OCI-LY7 (cell line): ENCODE measurements at regions not wholly inside any gene's neighbourhood (a gene's known extent, or its start where the extent isn't known, plus 50 kb on each side); places are given as distances from the start of the nearest gene placed in this dataset.

Experiments
- BruUV-seq: library from RNA; stranded (reverse); fragments of 400-500 nt; replicated peaks from 2 replicates; lab custom pipeline; 2021; lab: Mats Ljungman, UMichigan
- CTCF ChIA-PET: fragments of 300-600 bp; sonication (Branson Sonifier 250); formaldehyde crosslinking; loops from one replicate; lab custom pipeline; 2022; ENCODE audit warnings: antibody characterized with exemption; ENCODE audit not compliant: unreplicated experiment; lab: Charles Lee
- POLR2A ChIA-PET: fragments of 300-600 bp; sonication (Branson Sonifier 250); formaldehyde crosslinking; loops from one replicate; lab custom pipeline; 2022; ENCODE audit warnings: antibody characterized with exemption; lab: Charles Lee
- DNase-seq: peaks from one replicate; pipeline ENCODE4 v3.0.0-alpha.2; 2015; ENCODE audit warnings: low spot score
- H2AFZ ChIP-seq: fragments of 200-600 bp; sonication (generic), shearing (Covaris generic); 2 replicates; pipeline ENCODE4 v1.6.1; 2014; ENCODE audit warnings: mild to moderate bottlenecking, antibody characterized with exemption, low read length, moderate library complexity
- H3K27ac ChIP-seq: fragments of 200-600 bp; sonication (generic); 2 replicates; pipeline ENCODE4 v1.5.1; 2014; ENCODE audit warnings: mixed run types, low read depth, mild to moderate bottlenecking, moderate library complexity, low read length, inconsistent platforms; ENCODE audit not compliant: poor library complexity, severe bottlenecking
- H3K36me3 ChIP-seq: fragments of 200-600 bp; sonication (generic); 2 replicates; pipeline ENCODE4 v1.6.1; 2014; ENCODE audit warnings: mild to moderate bottlenecking, antibody characterized with exemption, low read length, moderate library complexity, mixed read lengths; ENCODE audit not compliant: insufficient read depth
- H3K4me1 ChIP-seq: fragments of 200-600 bp; sonication (generic); 2 replicates; pipeline ENCODE4 v1.5.1; 2014; ENCODE audit warnings: mild to moderate bottlenecking, low read length; ENCODE audit not compliant: insufficient read depth, poor library complexity, severe bottlenecking
- H3K4me2 ChIP-seq: fragments of 200-600 bp; sonication (generic); 2 replicates; pipeline ENCODE4 v1.6.1; 2014; ENCODE audit warnings: mild to moderate bottlenecking, low read length
- H3K4me3 ChIP-seq: fragments of 200-600 bp; sonication (generic); 2 replicates; pipeline ENCODE4 v1.5.1; 2014; ENCODE audit warnings: mild to moderate bottlenecking, low read depth, low read length; ENCODE audit not compliant: poor library complexity, severe bottlenecking
- H3K79me2 ChIP-seq: fragments of 200-600 bp; sonication (generic); 2 replicates; pipeline ENCODE4 v1.6.1; 2016; ENCODE audit warnings: low read depth, mild to moderate bottlenecking, low read length, moderate library complexity, mixed read lengths; ENCODE audit not compliant: insufficient read depth
- H3K9me2 ChIP-seq: fragments of 200-600 bp; sonication (generic); 2 replicates; pipeline ENCODE4 v1.6.1; 2016; ENCODE audit warnings: mild to moderate bottlenecking, low read length, mixed read lengths; ENCODE audit not compliant: insufficient read depth
- H3K9me3 ChIP-seq: fragments of 200-600 bp; sonication (generic); 2 replicates; pipeline ENCODE4 v1.6.1; 2014; ENCODE audit warnings: mild to moderate bottlenecking, mixed run types, low read length, mixed read lengths
- H4K20me1 ChIP-seq: fragments of 200-600 bp; sonication (generic); 2 replicates; pipeline ENCODE4 v1.6.1; 2014; ENCODE audit warnings: mild to moderate bottlenecking, antibody characterized with exemption, low read length, moderate library complexity, mixed read lengths; ENCODE audit not compliant: insufficient read depth
- EZH2phosphoT487 ChIP-seq: fragments of 200-600 bp; sonication (generic); IDR thresholded peaks from 2 replicates; pipeline ENCODE4 v1.6.1; 2018; ENCODE audit warnings: low read depth, borderline replicate concordance, mild to moderate bottlenecking, mixed run types, antibody characterized with exemption, low read length, moderate library complexity, mixed read lengths
- intact Hi-C: fragments of 100-400 bp; cut with micrococcal nuclease; formaldehyde crosslinking; loops from one replicate; pipeline ENCODE4 v1.10.0; 2022; ENCODE audit not compliant: unreplicated experiment
- TF ChIP-seq, protein P1 (sequence below): fragments of 200-600 bp; sonication (generic); conservative IDR thresholded peaks from 2 replicates; pipeline ENCODE4 v1.5.1; 2014; ENCODE audit warnings: mild to moderate bottlenecking, antibody characterized with exemption, low read length, moderate library complexity, mixed read lengths

DNA sequence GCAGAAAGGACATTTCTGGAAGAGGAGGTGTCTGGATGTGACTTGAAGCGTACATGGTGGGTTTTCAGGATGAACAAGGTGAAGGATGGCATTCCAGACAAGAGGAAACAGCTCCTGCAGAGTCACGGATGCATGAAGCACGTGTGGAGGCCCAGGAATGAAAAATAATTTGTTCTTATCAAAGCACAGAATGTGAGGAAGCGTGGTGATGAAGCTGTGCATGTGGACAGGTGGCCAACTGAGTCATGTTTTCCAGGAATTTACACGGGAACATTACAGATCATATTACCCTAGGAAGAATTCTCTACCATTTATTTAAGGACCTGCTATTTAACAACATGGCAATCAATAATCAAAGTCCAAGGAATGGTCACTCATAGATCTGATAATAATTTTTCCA is 413.2 kb upstream of the KLF6 start:
- Histone ChIP-seq H3K36me3 (no peaks in the 10 kb centered on the region), H3K79me2 (no peaks in the 10 kb centered on the region), H3K4me3 (no peak overlapping the region), H3K4me2 (no peak overlapping the region), H3K9me3 (no peaks in the 10 kb centered on the region), H2AFZ (no peak overlapping the region), H3K9me2 (no peaks in the 10 kb centered on the region), H3K4me1 (no peaks in the 10 kb centered on the region), H4K20me1 (no peaks in the 10 kb centered on the region), H3K27ac (no peak overlapping the region)
- ChIA-PET CTCF (no interaction called here), POLR2A (no interaction called here)
- BruUV-seq = no TSS peak
- DNase-seq = no peak
- intact Hi-C loops = no loop called here
- TF ChIP-seq, protein P1, sequence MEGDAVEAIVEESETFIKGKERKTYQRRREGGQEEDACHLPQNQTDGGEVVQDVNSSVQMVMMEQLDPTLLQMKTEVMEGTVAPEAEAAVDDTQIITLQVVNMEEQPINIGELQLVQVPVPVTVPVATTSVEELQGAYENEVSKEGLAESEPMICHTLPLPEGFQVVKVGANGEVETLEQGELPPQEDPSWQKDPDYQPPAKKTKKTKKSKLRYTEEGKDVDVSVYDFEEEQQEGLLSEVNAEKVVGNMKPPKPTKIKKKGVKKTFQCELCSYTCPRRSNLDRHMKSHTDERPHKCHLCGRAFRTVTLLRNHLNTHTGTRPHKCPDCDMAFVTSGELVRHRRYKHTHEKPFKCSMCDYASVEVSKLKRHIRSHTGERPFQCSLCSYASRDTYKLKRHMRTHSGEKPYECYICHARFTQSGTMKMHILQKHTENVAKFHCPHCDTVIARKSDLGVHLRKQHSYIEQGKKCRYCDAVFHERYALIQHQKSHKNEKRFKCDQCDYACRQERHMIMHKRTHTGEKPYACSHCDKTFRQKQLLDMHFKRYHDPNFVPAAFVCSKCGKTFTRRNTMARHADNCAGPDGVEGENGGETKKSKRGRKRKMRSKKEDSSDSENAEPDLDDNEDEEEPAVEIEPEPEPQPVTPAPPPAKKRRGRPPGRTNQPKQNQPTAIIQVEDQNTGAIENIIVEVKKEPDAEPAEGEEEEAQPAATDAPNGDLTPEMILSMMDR = no peak
- TF ChIP-seq EZH2phosphoT487 = no peak

GRCh38 chr10:4197676-4198075 is 412.7 kb upstream of the KLF6 start:
- ChIA-PET CTCF (no interaction called here), POLR2A (no interaction called here)
- Histone ChIP-seq H4K20me1 (no peaks in the 10 kb centered on the region), H3K4me2 (no peak overlapping the region), H3K9me2 (no peaks in the 10 kb centered on the region), H3K27ac (no peak overlapping the region), H3K4me1 (no peaks in the 10 kb centered on the region), H3K4me3 (no peak overlapping the region), H3K36me3 (no peaks in the 10 kb centered on the region), H2AFZ (no peak overlapping the region), H3K79me2 (no peaks in the 10 kb centered on the region), H3K9me3 (no peaks in the 10 kb centered on the region)
- intact Hi-C loops = no loop called here
- no TSS peak for BruUV-seq
- no peak for TF ChIP-seq EZH2phosphoT487
- TF ChIP-seq, protein P1 = no peak
- DNase-seq = no peak

DNA sequence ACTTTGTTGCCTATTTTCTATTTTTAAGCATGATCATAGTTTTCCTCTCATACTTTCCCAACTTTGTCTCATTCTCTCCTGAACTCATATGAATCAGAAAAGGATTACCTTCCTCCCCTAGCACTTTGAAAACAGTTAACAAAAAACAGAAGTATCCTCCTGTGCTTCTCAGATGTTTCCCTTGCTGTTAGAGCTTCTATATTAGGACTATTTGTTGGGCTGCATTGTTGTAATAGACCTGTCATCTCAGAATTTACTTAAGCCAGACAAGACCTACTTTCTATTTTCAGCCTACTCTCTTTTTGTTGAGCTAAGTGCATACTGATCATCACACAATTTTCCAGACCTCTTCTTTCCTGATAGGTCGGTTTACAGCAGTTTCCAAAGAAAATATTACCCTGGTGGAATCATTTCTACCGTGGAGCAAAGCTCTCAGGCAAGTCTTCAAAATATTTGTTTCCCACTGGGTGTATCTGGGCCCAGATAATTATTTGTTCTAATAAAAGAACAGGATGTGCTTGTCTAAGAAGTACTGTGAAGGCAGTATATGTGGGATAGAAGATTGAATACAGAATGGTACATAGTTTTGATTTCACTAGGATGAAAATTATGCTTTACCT is 411.9 kb upstream of the KLF6 start:
- Histone ChIP-seq H3K79me2 (no peaks in the 10 kb centered on the region), H2AFZ (no peak overlapping the region), H3K9me2 (no peaks in the 10 kb centered on the region), H4K20me1 (no peaks in the 10 kb centered on the region), H3K4me3 (no peak overlapping the region), H3K9me3 (no peaks in the 10 kb centered on the region), H3K4me1 (no peaks in the 10 kb centered on the region), H3K36me3 (no peaks in the 10 kb centered on the region), H3K27ac (no peak overlapping the region), H3K4me2 (no peak overlapping the region)
- TF ChIP-seq, protein P1 = no peak
- TF ChIP-seq EZH2phosphoT487 = no peak
- intact Hi-C loops = no loop called here
- CTCF ChIA-PET = interaction anchor here (0.5 kb wide), 1 partner anchor 1994 kb away, joined by 3 read pairs; no protein-coding TSS in a partner anchor
- POLR2A ChIA-PET = no interaction called here
- BruUV-seq = no TSS peak
- no peak for DNase-seq
